DOHH2 (cell line): ENCODE measurements at regions not wholly inside any gene's neighbourhood (a gene's known extent, or its start where the extent isn't known, plus 50 kb on each side); places are given as distances from the start of the nearest gene placed in this dataset.

Experiments used
- H3F3A ChIP-seq: fragments of 200-600 bp; sonication (generic), shearing (Covaris generic); 2 replicates; pipeline ENCODE4 v1.6.0; 2016; ENCODE audit warnings: antibody characterized with exemption, mild to moderate bottlenecking; ENCODE audit not compliant: control insufficient read depth, insufficient read depth
- H3K27ac ChIP-seq: fragments of 200-600 bp; sonication (generic); 2 replicates; pipeline ENCODE4 v1.5.1; 2014; ENCODE audit warnings: low read depth, mild to moderate bottlenecking, low read length, moderate library complexity
- H3K27me3 ChIP-seq: fragments of 200-600 bp; sonication (generic); 2 replicates; pipeline ENCODE4 v1.6.1; 2014; ENCODE audit warnings: mild to moderate bottlenecking, low read length, mixed read lengths; ENCODE audit not compliant: control insufficient read depth
- H3K36me3 ChIP-seq: fragments of 200-600 bp; sonication (generic); 2 replicates; pipeline ENCODE4 v1.6.1; 2014; ENCODE audit warnings: mild to moderate bottlenecking, low read length, moderate library complexity, mixed read lengths; ENCODE audit not compliant: control insufficient read depth
- H3K4me1 ChIP-seq: fragments of 200-600 bp; sonication (generic); 2 replicates; pipeline ENCODE4 v1.6.1; 2014; ENCODE audit warnings: mild to moderate bottlenecking, low read length, mixed read lengths; ENCODE audit not compliant: control insufficient read depth
- H3K4me2 ChIP-seq: fragments of 200-600 bp; sonication (generic); 2 replicates; pipeline ENCODE4 v1.6.0; 2014; ENCODE audit warnings: mild to moderate bottlenecking, low read length, moderate library complexity
- H3K4me3 ChIP-seq: fragments of 200-600 bp; sonication (generic); 2 replicates; pipeline ENCODE4 v1.5.1; 2014; ENCODE audit warnings: mild to moderate bottlenecking, low read length, mixed read lengths
- H3K79me2 ChIP-seq: fragments of 200-600 bp; sonication (generic); 2 replicates; pipeline ENCODE4 v1.6.1; 2014; ENCODE audit warnings: mild to moderate bottlenecking, low read length, mixed read lengths; ENCODE audit not compliant: control insufficient read depth
- H3K9me2 ChIP-seq: fragments of 200-600 bp; sonication (generic); replicated peaks from 2 replicates; pipeline ENCODE4 v1.6.1; 2014; ENCODE audit warnings: mild to moderate bottlenecking, low read length, mixed read lengths; ENCODE audit not compliant: control insufficient read depth
- H3K9me3 ChIP-seq: fragments of 200-600 bp; sonication (generic); 2 replicates; pipeline ENCODE4 v1.6.1; 2014; ENCODE audit warnings: antibody characterized with exemption, low read length, mixed read lengths; ENCODE audit not compliant: control insufficient read depth, insufficient read depth
- H4K20me1 ChIP-seq: fragments of 200-600 bp; sonication (generic); 2 replicates; pipeline ENCODE4 v1.6.0; 2014; ENCODE audit warnings: low read depth, mild to moderate bottlenecking, antibody characterized with exemption, low read length, moderate library complexity; ENCODE audit not compliant: control insufficient read depth, insufficient read depth
- EZH2phosphoT487 ChIP-seq: fragments of 200-600 bp; sonication (generic); IDR thresholded peaks from 2 replicates; pipeline ENCODE4 v1.6.1; 2017; ENCODE audit warnings: borderline replicate concordance, mild to moderate bottlenecking, antibody characterized with exemption, low read length, moderate library complexity, mixed read lengths
- TF ChIP-seq, protein P1 (sequence below): fragments of 200-600 bp; sonication (generic); IDR thresholded peaks from one replicate; pipeline ENCODE4 v1.5.1; 2014; ENCODE audit warnings: antibody characterized with exemption, mild to moderate bottlenecking, low read depth, low read length; ENCODE audit not compliant: poor library complexity, severe bottlenecking

DNA sequence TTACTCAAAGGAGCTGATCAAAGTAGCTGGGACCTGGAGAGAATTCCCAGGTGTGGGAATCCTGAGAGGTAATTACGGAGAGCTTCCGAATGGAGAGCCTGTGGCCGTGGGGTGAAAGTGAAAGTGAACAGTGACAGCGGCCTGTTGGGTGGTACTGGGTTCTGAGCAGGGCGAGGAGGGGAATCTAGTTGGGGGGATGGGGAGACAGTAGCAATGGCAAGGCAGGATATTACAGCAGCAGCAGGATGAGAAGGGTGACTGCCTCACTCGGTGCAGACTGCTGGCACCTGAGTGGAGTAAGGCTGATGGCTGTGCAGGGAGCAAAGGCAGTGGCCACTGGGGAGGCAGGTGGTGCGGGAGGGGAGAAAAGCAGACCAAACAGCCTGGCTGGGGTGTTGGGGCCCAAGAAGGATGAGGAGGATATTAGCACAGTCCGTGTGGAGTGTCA lies 70.3 kb upstream of the PRDX6 start:
- H3K27me3 ChIP-seq: no peaks in the 10 kb centered on the region
- peaks cover 27% of the 10 kb centered on the region for H3F3A ChIP-seq
- peaks cover 5% of the 10 kb centered on the region; the same call in 1 of the 2 replicates for H3K36me3 ChIP-seq
- no peaks in the 10 kb centered on the region for H4K20me1 ChIP-seq
- no peaks in the 10 kb centered on the region for H3K9me2 ChIP-seq
- peaks cover 7% of the 10 kb centered on the region; the same call in 1 of the 2 replicates for H3K79me2 ChIP-seq
- peak overlapping the region; percentile 98 for H3K27ac ChIP-seq
- peaks cover 88% of the 10 kb centered on the region for H3K4me1 ChIP-seq
- H3K9me3 ChIP-seq: no peaks in the 10 kb centered on the region
- peak overlapping the region; percentile 96 for H3K4me2 ChIP-seq
- peak overlapping the region; percentile 71 for H3K4me3 ChIP-seq
- no peak for TF ChIP-seq EZH2phosphoT487
- TF ChIP-seq, protein P1, sequence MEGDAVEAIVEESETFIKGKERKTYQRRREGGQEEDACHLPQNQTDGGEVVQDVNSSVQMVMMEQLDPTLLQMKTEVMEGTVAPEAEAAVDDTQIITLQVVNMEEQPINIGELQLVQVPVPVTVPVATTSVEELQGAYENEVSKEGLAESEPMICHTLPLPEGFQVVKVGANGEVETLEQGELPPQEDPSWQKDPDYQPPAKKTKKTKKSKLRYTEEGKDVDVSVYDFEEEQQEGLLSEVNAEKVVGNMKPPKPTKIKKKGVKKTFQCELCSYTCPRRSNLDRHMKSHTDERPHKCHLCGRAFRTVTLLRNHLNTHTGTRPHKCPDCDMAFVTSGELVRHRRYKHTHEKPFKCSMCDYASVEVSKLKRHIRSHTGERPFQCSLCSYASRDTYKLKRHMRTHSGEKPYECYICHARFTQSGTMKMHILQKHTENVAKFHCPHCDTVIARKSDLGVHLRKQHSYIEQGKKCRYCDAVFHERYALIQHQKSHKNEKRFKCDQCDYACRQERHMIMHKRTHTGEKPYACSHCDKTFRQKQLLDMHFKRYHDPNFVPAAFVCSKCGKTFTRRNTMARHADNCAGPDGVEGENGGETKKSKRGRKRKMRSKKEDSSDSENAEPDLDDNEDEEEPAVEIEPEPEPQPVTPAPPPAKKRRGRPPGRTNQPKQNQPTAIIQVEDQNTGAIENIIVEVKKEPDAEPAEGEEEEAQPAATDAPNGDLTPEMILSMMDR: no peak

DNA sequence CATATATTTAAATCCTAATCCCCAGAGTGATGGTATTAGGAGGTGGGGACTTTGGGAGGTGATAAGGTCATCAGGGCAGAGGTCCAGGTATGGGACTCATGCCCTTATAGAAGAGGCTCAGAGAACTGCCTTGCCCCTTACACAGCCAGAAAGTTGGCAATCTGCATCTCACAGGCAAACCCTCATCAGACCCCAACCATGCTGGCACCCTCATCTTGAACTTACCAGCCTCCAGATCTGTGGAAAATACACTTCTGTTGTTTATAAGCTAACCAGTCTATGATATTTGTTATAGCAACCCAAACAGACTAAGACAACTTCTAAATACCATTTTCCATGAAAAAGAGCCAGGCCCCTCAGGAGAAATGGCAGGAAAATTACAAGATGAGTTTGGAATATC lies 69.3 kb upstream of the PRDX6 start:
- no peaks in the 10 kb centered on the region for H4K20me1 ChIP-seq
- H3K9me2 ChIP-seq: no peaks in the 10 kb centered on the region

DNA sequence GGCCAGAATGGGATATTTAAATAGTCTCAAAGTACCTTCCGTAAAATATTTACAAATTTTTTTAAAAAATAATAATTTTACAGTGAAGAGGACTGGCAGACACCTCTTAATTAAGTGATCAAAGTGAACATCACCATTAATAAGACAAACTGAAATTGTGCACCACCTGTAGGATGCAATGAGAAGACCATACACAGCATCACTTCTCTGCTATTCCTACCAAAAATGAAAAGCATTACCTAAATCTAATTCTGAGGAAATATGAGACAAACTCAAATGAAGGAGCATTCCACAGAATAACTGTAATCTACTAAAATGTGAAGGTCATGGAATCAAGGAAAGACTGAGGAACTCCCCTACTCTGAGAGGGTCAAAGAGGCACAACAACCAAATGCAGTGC lies 68.2 kb upstream of the PRDX6 start:
- Histone ChIP-seq H4K20me1 (no peaks in the 10 kb centered on the region), H3K4me2 (peak overlapping the region; percentile 96), H3K4me3 (peak overlapping the region; percentile 69), H3F3A (peaks cover 37% of the 10 kb centered on the region), H3K79me2 (peaks cover 25% of the 10 kb centered on the region), H3K27me3 (no peaks in the 10 kb centered on the region), H3K4me1 (peaks cover 98% of the 10 kb centered on the region), H3K27ac (peak overlapping the region; percentile 98), H3K36me3 (peaks cover 15% of the 10 kb centered on the region), H3K9me2 (no peaks in the 10 kb centered on the region), H3K9me3 (no peaks in the 10 kb centered on the region)
- no peak for TF ChIP-seq EZH2phosphoT487
- TF ChIP-seq, protein P1: peak; percentile 60

More for the DNA sequence above, 69.3 kb upstream of the PRDX6 start:
- peak overlapping the region; percentile 98 for H3K27ac ChIP-seq
- peaks cover 94% of the 10 kb centered on the region for H3K4me1 ChIP-seq
- peaks cover 8% of the 10 kb centered on the region; the same call in 1 of the 2 replicates for H3K36me3 ChIP-seq
- H3K79me2 ChIP-seq: peaks cover 15% of the 10 kb centered on the region
- peak overlapping the region; percentile 96 for H3K4me2 ChIP-seq
- H3K4me3 ChIP-seq: peak overlapping the region; percentile 71; the same call in 1 of the 2 replicates
- TF ChIP-seq EZH2phosphoT487: no peak
- TF ChIP-seq, protein P1: no peak
- H3F3A ChIP-seq: peaks cover 31% of the 10 kb centered on the region
- no peaks in the 10 kb centered on the region for H3K9me3 ChIP-seq
- H3K27me3 ChIP-seq: no peaks in the 10 kb centered on the region
